ENCODE measurements at regions not wholly inside any gene's neighbourhood (a gene's known extent, or its start where the extent isn't known, plus 50 kb on each side); places are given as distances from the start of the nearest gene placed in this dataset.

GRCh38 chr20:48196001-48196400 is 410.7 kb upstream of the SULF2 start:
- TF ChIP-seq, protein P1, sequence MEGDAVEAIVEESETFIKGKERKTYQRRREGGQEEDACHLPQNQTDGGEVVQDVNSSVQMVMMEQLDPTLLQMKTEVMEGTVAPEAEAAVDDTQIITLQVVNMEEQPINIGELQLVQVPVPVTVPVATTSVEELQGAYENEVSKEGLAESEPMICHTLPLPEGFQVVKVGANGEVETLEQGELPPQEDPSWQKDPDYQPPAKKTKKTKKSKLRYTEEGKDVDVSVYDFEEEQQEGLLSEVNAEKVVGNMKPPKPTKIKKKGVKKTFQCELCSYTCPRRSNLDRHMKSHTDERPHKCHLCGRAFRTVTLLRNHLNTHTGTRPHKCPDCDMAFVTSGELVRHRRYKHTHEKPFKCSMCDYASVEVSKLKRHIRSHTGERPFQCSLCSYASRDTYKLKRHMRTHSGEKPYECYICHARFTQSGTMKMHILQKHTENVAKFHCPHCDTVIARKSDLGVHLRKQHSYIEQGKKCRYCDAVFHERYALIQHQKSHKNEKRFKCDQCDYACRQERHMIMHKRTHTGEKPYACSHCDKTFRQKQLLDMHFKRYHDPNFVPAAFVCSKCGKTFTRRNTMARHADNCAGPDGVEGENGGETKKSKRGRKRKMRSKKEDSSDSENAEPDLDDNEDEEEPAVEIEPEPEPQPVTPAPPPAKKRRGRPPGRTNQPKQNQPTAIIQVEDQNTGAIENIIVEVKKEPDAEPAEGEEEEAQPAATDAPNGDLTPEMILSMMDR (IDR thresholded peaks at IDR 0.05; ENCODE audit: extremely low read depth, insufficient read depth, missing control alignments), result no peak
- DNase-seq (ENCODE audit: low spot score), result no peak
- in situ Hi-C loops (cut with MboI; ENCODE audit: low pct_unique_long_range_greater_than_20kb, low sequenced_read_pairs, unreplicated experiment), result no loop called here

GRCh38 chr20:48195121-48195870 is 410.0 kb upstream of the SULF2 start:
- TF ChIP-seq, protein P1 (IDR thresholded peaks at IDR 0.05; ENCODE audit: extremely low read depth, insufficient read depth, missing control alignments), result no peak
- in situ Hi-C loops (cut with MboI; ENCODE audit: low pct_unique_long_range_greater_than_20kb, low sequenced_read_pairs, unreplicated experiment), result no loop called here
- DNase-seq (ENCODE audit: low spot score), result no peak

DNA sequence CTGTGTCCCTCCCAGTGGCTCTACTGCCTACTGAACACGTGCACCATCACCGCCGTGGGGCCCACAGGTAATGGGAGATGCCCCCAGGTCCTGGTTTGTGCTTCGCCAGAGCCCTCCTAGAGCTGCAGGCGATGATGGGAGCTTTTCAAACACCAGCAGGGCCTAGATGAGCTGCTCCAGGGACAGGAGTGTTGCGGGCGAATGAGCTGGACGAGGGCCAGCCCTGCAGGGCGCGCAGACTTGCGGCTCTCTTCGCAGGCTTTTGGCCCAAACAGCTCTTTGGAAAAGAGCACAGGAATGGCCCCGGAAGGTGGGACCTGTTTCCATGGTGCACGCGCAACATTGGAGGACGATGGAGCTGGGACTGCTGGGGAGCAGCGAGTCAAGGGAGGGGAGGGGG is 409.3 kb upstream of the SULF2 start:
- no peak for DNase-seq (ENCODE audit: low spot score)
- TF ChIP-seq, protein P1 (IDR thresholded peaks at IDR 0.05; ENCODE audit: extremely low read depth, insufficient read depth, missing control alignments), result no peak
- in situ Hi-C loops (cut with MboI; ENCODE audit: low pct_unique_long_range_greater_than_20kb, low sequenced_read_pairs, unreplicated experiment), result no loop called here

DNA sequence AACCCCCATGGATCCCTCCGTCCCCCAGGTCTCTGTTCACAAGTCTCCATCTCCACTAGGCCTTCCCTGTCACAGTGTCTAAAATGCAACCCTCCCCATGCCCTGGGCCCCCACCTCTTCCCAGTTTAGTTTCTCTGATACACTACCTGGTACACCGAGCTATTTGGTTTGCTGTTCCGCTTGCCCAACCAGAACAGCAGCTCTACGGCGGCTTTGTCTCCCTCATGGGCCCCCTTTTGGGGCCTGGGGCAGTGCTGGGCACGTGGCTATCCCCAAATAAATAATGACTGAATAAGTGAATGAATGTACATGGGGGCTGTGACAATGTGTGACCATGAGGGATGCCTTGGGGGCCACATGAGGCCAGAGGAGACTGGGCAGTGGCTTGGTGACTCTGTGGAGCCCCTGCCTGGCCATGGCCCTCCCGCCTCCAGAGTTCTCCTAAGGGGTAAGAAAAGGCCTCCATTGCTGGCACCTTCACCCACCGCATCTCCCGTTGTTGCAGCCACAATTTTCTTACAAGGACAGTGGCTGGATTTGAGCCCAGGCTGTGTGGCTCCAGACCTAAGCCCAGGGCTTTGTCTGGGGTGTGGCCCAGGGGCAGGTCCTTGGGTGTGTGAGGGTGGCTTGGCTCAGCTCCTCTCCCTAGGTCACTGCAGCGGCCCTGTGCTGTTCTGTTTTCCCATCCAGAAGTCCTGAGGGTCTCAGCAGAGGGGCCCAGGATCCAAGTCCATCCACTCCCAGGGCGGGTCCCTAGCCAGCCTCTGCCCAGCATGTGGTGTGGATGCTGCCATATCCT is 408.5 kb upstream of the SULF2 start:
- DNase-seq (ENCODE audit: low spot score), result no peak
- in situ Hi-C loops (cut with MboI; ENCODE audit: low pct_unique_long_range_greater_than_20kb, low sequenced_read_pairs, unreplicated experiment), result no loop called here
- TF ChIP-seq, protein P1 (IDR thresholded peaks at IDR 0.05; ENCODE audit: extremely low read depth, insufficient read depth, missing control alignments), result no peak

- TF ChIP-seq, protein P1 (IDR thresholded peaks at IDR 0.05; ENCODE audit: extremely low read depth, insufficient read depth, missing control alignments), result no peak
- DNase-seq (ENCODE audit: low spot score), result no peak
- in situ Hi-C loops (cut with MboI; ENCODE audit: low pct_unique_long_range_greater_than_20kb, low sequenced_read_pairs, unreplicated experiment), result no loop called here
Measured at GRCh38 chr20:48192109-48192508, 406.8 kb upstream of the SULF2 start.

DNA sequence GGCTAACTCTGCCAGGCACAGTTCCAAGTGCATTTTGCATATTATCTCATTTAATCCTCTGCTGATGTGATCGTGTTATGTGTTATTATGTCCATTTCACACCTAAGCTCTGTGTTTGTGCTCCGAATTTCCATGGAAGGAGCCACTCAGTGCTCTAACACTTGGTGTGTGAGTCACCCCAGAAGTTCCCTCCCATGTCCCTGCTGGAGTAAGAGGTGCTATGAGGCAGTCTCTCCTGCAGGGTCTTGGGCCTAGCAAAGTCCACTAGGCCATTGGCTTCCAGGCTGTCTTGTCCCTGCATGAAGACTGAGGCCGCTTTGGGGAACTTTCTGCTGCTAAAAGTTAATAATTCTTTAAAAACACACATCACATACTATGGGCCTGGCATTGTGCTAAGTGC is 405.9 kb upstream of the SULF2 start:
- in situ Hi-C loops (cut with MboI; ENCODE audit: low pct_unique_long_range_greater_than_20kb, low sequenced_read_pairs, unreplicated experiment), result no loop called here
- TF ChIP-seq, protein P1 (IDR thresholded peaks at IDR 0.05; ENCODE audit: extremely low read depth, insufficient read depth, missing control alignments), result no peak

More for the DNA sequence above, 405.9 kb upstream of the SULF2 start:
- no peak for DNase-seq (ENCODE audit: low spot score)
